Ureter (tissue), 1 donor: ENCODE measurements at regions not wholly inside any gene's neighbourhood (a gene's known extent, or its start where the extent isn't known, plus 50 kb on each side); places are given as distances from the start of the nearest gene placed in this dataset.
"Not testable (repeated sequence)": the region's sequence is repeated elsewhere in the genome, so short reads cannot be mapped to it uniquely, and the experiment has no call there.

Source experiments
- DNase-seq: peaks from one replicate; pipeline ENCODE4 v3.0.0-alpha.2; 2020; ENCODE audit warnings: low spot score
- donor health status: DM: yes; HTN: yes; CAD: no.

GRCh38 chr1:100597061-100597741, 59.3 kb downstream of the GPR88 start:
- DNase-seq = no peak

GRCh38 chr1:100597784-100598183, 59.8 kb downstream of the GPR88 start:
- DNase-seq = no peak

GRCh38 chr1:100600377-100600776, 62.4 kb downstream of the GPR88 start:
- DNase-seq = not testable (repeated sequence)

- DNase-seq = not testable (repeated sequence)
These were observed 64.1 kb downstream of the GPR88 start for GRCh38 chr1:100602028-100602427.

GRCh38 chr1:100604372-100604771, 66.4 kb downstream of the GPR88 start:
- DNase-seq = no peak

GRCh38 chr1:100606438-100606837, 68.5 kb downstream of the GPR88 start:
- DNase-seq = peak; percentile 52

- no peak for DNase-seq
These were observed 69.8 kb downstream of the GPR88 start for GRCh38 chr1:100607628-100608240.

- no peak for DNase-seq
These were observed 71.9 kb downstream of the GPR88 start for GRCh38 chr1:100609849-100610248.

- DNase-seq = no peak
These were observed 73.1 kb downstream of the GPR88 start for GRCh38 chr1:100611086-100611485.

- DNase-seq = no peak
These were observed 74.6 kb downstream of the GPR88 start for GRCh38 chr1:100612540-100612939.

- DNase-seq = no peak
These were observed 76.0 kb downstream of the GPR88 start for GRCh38 chr1:100613817-100614559.

- no peak for DNase-seq
These were observed 76.6 kb downstream of the GPR88 start for GRCh38 chr1:100614570-100614969.

GRCh38 chr1:100615686-100616085, 77.7 kb downstream of the GPR88 start:
- DNase-seq = no peak

GRCh38 chr1:100616121-100616621, 78.2 kb downstream of the GPR88 start:
- DNase-seq = no peak

- DNase-seq = no peak
These were observed 84.1 kb downstream of the GPR88 start for GRCh38 chr1:100622037-100622436.

- DNase-seq = no peak
These were observed 84.6 kb downstream of the GPR88 start for GRCh38 chr1:100622506-100622905.

- DNase-seq = no peak
These were observed 85.2 kb downstream of the GPR88 start for GRCh38 chr1:100622966-100623762.

GRCh38 chr1:100624886-100625610, 87.1 kb downstream of the GPR88 start:
- DNase-seq = no peak

- no peak for DNase-seq
These were observed 88.5 kb downstream of the GPR88 start for GRCh38 chr1:100626397-100626796.

- no peak for DNase-seq
These were observed 89.2 kb downstream of the GPR88 start for GRCh38 chr1:100627054-100627716.

- no peak for DNase-seq
These were observed 90.0 kb downstream of the GPR88 start for GRCh38 chr1:100627936-100628335.
